ENCODE measurements at regions not wholly inside any gene's neighbourhood (a gene's known extent, or its start where the extent isn't known, plus 50 kb on each side); places are given as distances from the start of the nearest gene placed in this dataset.

DNA sequence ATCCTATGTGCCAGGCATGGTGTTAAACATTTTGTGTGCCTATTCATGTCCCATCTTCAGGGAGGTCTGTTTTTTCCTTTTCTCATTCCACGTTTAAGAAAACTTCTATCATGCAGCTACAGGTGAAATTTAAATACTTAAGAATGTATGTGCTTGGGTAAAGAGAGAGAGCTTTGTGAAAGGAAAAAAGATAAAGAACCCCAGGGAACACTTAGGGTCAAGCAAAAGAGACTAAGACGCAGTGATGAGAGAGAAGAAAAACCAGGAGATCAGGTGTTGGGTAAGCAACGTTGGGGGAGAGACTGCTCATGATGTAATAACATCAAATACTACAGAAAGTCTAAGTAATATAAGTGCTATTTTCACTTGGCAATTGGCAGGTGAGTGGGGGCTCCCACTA lies 253.7 kb downstream of the GRXCR1 start:
- TF ChIP-seq, protein P1, sequence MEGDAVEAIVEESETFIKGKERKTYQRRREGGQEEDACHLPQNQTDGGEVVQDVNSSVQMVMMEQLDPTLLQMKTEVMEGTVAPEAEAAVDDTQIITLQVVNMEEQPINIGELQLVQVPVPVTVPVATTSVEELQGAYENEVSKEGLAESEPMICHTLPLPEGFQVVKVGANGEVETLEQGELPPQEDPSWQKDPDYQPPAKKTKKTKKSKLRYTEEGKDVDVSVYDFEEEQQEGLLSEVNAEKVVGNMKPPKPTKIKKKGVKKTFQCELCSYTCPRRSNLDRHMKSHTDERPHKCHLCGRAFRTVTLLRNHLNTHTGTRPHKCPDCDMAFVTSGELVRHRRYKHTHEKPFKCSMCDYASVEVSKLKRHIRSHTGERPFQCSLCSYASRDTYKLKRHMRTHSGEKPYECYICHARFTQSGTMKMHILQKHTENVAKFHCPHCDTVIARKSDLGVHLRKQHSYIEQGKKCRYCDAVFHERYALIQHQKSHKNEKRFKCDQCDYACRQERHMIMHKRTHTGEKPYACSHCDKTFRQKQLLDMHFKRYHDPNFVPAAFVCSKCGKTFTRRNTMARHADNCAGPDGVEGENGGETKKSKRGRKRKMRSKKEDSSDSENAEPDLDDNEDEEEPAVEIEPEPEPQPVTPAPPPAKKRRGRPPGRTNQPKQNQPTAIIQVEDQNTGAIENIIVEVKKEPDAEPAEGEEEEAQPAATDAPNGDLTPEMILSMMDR (IDR thresholded peaks at IDR 0.05; ENCODE audit: insufficient read depth, low read length, poor library complexity, severe bottlenecking) = no peak
- no peak for TF ChIP-seq EZH2phosphoT487 (conservative IDR thresholded peaks at IDR 0.05; ENCODE audit: low read length)

Measured in SU-DHL-6 (cell line).